H1 (cell line): ENCODE measurements at regions not wholly inside any gene's neighbourhood (a gene's known extent, or its start where the extent isn't known, plus 50 kb on each side); places are given as distances from the start of the nearest gene placed in this dataset.

Experiments used
- CTCF ChIA-PET: fragments of 300-600 bp; sonication (Branson Sonifier 250); formaldehyde crosslinking; loops from one replicate; lab custom pipeline; 2021; ENCODE audit not compliant: partially characterized antibody; lab: Charles Lee
- POLR2A ChIA-PET: fragments of 300-600 bp; sonication (Branson Sonifier 250); formaldehyde crosslinking; loops from one replicate; lab custom pipeline; 2021; ENCODE audit warnings: inconsistent platforms; ENCODE audit not compliant: partially characterized antibody; lab: Charles Lee
- DNase-seq, 2 experiments: peaks; one replicate each; pipeline versions ENCODE4 v3.0.0 to v3.0.0-alpha.2; 2010 to 2022; ENCODE audit warnings: low spot score in 2 of 2, low read depth in 1 of 2, mixed read lengths in 1 of 2
- FAIRE-seq: peaks from 2 replicates; lab custom pipeline; 2011; peaks lifted over from hg19 to GRCh38; lab: Jason Lieb, UNC
- H2AFZ ChIP-seq: 2 replicates; pipeline ENCODE4 v1.8.1; 2012; ENCODE audit warnings: low read length, inconsistent platforms
- H2AK5ac ChIP-seq: 2 replicates; pipeline ENCODE4 v1.6.1; 2013; ENCODE audit warnings: low read depth, low read length
- H2BK120ac ChIP-seq: replicated peaks from 2 replicates; pipeline ENCODE3; 2013; ENCODE audit warnings: low read depth, low read length, inconsistent platforms
- H2BK12ac ChIP-seq: 2 replicates; pipeline ENCODE4 v1.6.1; 2013; ENCODE audit warnings: low read depth, low read length
- H2BK15ac ChIP-seq: 2 replicates; pipeline ENCODE4 v1.6.1; 2013; ENCODE audit warnings: low read length
- H2BK20ac ChIP-seq: 2 replicates; pipeline ENCODE4 v1.6.1; 2013; ENCODE audit warnings: low read length
- H2BK5ac ChIP-seq: 2 replicates; pipeline ENCODE4 v1.6.1; 2013; ENCODE audit warnings: low read depth, low read length
- H3K14ac ChIP-seq: 2 replicates; pipeline ENCODE4 v1.6.1; 2013; ENCODE audit warnings: inconsistent platforms; ENCODE audit not compliant: insufficient read length
- H3K18ac ChIP-seq: 2 replicates; pipeline ENCODE4 v1.6.1; 2013; ENCODE audit warnings: low read length; ENCODE audit errors: extremely low read depth
- H3K23ac ChIP-seq: 2 replicates; pipeline ENCODE4 v1.6.1; 2013; ENCODE audit warnings: inconsistent platforms; ENCODE audit not compliant: insufficient read length
- H3K23me2 ChIP-seq: 2 replicates; pipeline ENCODE4 v1.6.1; 2013; ENCODE audit warnings: low read depth, low read length
- H3K27ac ChIP-seq: 2 replicates; pipeline ENCODE4 v1.6.1; 2011; ENCODE audit warnings: low read depth, low read length, inconsistent platforms
- H3K27me3 ChIP-seq, 4 experiments: replicated peaks in 1 of 4; 1 replicate in 1 of 4; 2 replicates in 3 of 4; pipeline versions ENCODE4 v1.6.1 to v1.8.1; 2011 to 2013; ENCODE audit warnings: low read length in 3 of 4, mild to moderate bottlenecking in 3 of 4, inconsistent platforms in 2 of 4, mixed read lengths in 2 of 4, moderate library complexity in 1 of 4; ENCODE audit not compliant: control insufficient read depth in 3 of 4, insufficient read depth in 3 of 4; ENCODE audit errors: extremely low read depth in 1 of 4
- H3K36me3 ChIP-seq, 4 experiments: 2 replicates each; pipeline versions ENCODE4 v1.6.1 to v1.8.1; 2011 to 2013; ENCODE audit warnings: mild to moderate bottlenecking in 4 of 4, low read length in 3 of 4, moderate library complexity in 2 of 4, control low read depth in 1 of 4, inconsistent platforms in 1 of 4; ENCODE audit not compliant: insufficient read depth in 4 of 4, control insufficient read depth in 2 of 4
- H3K4ac ChIP-seq: replicated peaks from 2 replicates; pipeline ENCODE3; 2013; ENCODE audit warnings: low read length, low read depth, mixed read lengths, inconsistent platforms; ENCODE audit not compliant: insufficient read length
- H3K4me1 ChIP-seq, 4 experiments: replicated peaks in 1 of 4; 1 replicate in 1 of 4; 2 replicates in 3 of 4; pipeline versions ENCODE4 v1.6.1 to v1.8.1; 2011 to 2013; ENCODE audit warnings: low read length in 3 of 4, inconsistent platforms in 2 of 4, mixed read lengths in 1 of 4; ENCODE audit not compliant: insufficient read depth in 4 of 4, control insufficient read depth in 3 of 4
- H3K4me2 ChIP-seq, 2 experiments: 2 replicates each; pipeline versions ENCODE4 v1.6.1 to v1.8.1; 2011 to 2013; ENCODE audit warnings: low read depth in 2 of 2, low read length in 2 of 2, control low read depth in 1 of 2, inconsistent platforms in 1 of 2, mild to moderate bottlenecking in 1 of 2; ENCODE audit not compliant: insufficient read depth in 1 of 2
- H3K4me3 ChIP-seq, 4 experiments: fragments of 200-600, 300-600 bp in 1 of 4; sonication (generic), shearing (Covaris generic), sonication (Bioruptor Twin) in 1 of 4; 2 replicates each; pipeline versions ENCODE4 v1.5.1 to v1.8.1; 2011 to 2016; ENCODE audit warnings: low read length in 4 of 4, low read depth in 3 of 4, control low read depth in 2 of 4, inconsistent platforms in 2 of 4, mild to moderate bottlenecking in 2 of 4, mixed read lengths in 1 of 4, moderate library complexity in 1 of 4; ENCODE audit not compliant: insufficient read depth in 2 of 4; ENCODE audit errors: extremely low read depth in 1 of 4
- H3K56ac ChIP-seq: replicated peaks from 2 replicates; pipeline ENCODE3; 2013; ENCODE audit warnings: low read depth, mild to moderate bottlenecking, mixed read lengths, low read length, inconsistent platforms; ENCODE audit not compliant: insufficient read length
- H3K79me1 ChIP-seq: 2 replicates; pipeline ENCODE4 v1.6.1; 2013; ENCODE audit warnings: low read depth, low read length, control low read depth
- H3K79me2 ChIP-seq, 2 experiments: 2 replicates each; pipeline versions ENCODE4 v1.6.1 to v1.8.1; 2012 to 2013; ENCODE audit warnings: low read length in 2 of 2, mild to moderate bottlenecking in 2 of 2, inconsistent platforms in 1 of 2; ENCODE audit not compliant: insufficient read depth in 2 of 2, control insufficient read depth in 1 of 2
- H3K9ac ChIP-seq, 4 experiments: replicated peaks in 1 of 4; 1 replicate in 1 of 4; 2 replicates in 3 of 4; pipeline versions ENCODE4 v1.6.1 to v1.8.1; 2011 to 2013; ENCODE audit warnings: low read depth in 3 of 4, low read length in 3 of 4, control low read depth in 2 of 4, mild to moderate bottlenecking in 2 of 4, moderate library complexity in 2 of 4, inconsistent platforms in 1 of 4; ENCODE audit errors: extremely low read depth in 1 of 4
- H3K9me3 ChIP-seq, 2 experiments: 2 replicates each; pipeline versions ENCODE4 v1.6.1 to v1.8.1; 2012 to 2013; ENCODE audit warnings: mild to moderate bottlenecking in 2 of 2, moderate library complexity in 2 of 2, control low read depth in 1 of 2, inconsistent platforms in 1 of 2, low read depth in 1 of 2, low read length in 1 of 2, mixed read lengths in 1 of 2; ENCODE audit not compliant: insufficient read depth in 2 of 2
- H4K20me1 ChIP-seq, 2 experiments: replicated peaks in 1 of 2; 2 replicates each; pipeline versions ENCODE3 to v1.8.1; 2011 to 2013; ENCODE audit warnings: inconsistent platforms in 2 of 2, low read length in 2 of 2, mild to moderate bottlenecking in 1 of 2; ENCODE audit not compliant: insufficient read depth in 2 of 2, control insufficient read depth in 1 of 2
- H4K5ac ChIP-seq: 2 replicates; pipeline ENCODE4 v1.6.1; 2013; ENCODE audit warnings: low read length, low read depth, mixed read lengths, inconsistent platforms; ENCODE audit not compliant: insufficient read length
- H4K8ac ChIP-seq: 2 replicates; pipeline ENCODE4 v1.8.0; 2013; ENCODE audit warnings: mild to moderate bottlenecking, moderate library complexity, low read length, inconsistent platforms; ENCODE audit not compliant: insufficient read depth; ENCODE audit errors: extremely low read depth
- H4K91ac ChIP-seq: replicated peaks from 2 replicates; pipeline ENCODE3; 2013; ENCODE audit warnings: low read length, mixed read lengths, inconsistent platforms; ENCODE audit not compliant: insufficient read length
- CBX8 ChIP-seq: fragments of 300-800, 300-1000 bp; sonication (generic); IDR thresholded peaks from 2 replicates; pipeline ENCODE4 v1.7.1; 2016; ENCODE audit warnings: low read depth, low read length, borderline replicate concordance
- CEBPB ChIP-seq: IDR thresholded peaks from 2 replicates; pipeline ENCODE4 v1.6.1; 2012; ENCODE audit warnings: low read depth, low read length
- GABPA ChIP-seq: IDR thresholded peaks from 2 replicates; pipeline ENCODE4 v1.6.1; 2011; ENCODE audit warnings: mild to moderate bottlenecking, low read length, moderate library complexity, borderline replicate concordance; ENCODE audit not compliant: insufficient read depth
- RXRA ChIP-seq: IDR thresholded peaks from 2 replicates; pipeline ENCODE4 v1.6.1; 2011; ENCODE audit warnings: low read depth, mild to moderate bottlenecking, low read length, moderate library complexity; ENCODE audit not compliant: insufficient read depth
- SP4 ChIP-seq: IDR thresholded peaks from 2 replicates; pipeline ENCODE4 v1.6.1; 2012; ENCODE audit warnings: low read length, inconsistent platforms
- WGBS, 2 experiments: shearing (Covaris generic) in 1 of 2; methylation state at CpG; one replicate each; pipeline versions ENCODE4 v1.1.6 to v1.1.7; 2013 to 2015; ENCODE audit warnings: low lambda C conversion rate in 2 of 2, mixed read lengths in 2 of 2, inconsistent platforms in 1 of 2, low coverage in 1 of 2, missing lambda C conversion rate in 1 of 2; ENCODE audit not compliant: insufficient replicate concordance in 2 of 2, insufficient coverage in 1 of 2, insufficient read length in 1 of 2; ENCODE audit errors: extremely low coverage in 1 of 2, missing lambda C conversion rate in 1 of 2; 5-methylcytosine and 5-hydroxymethylcytosine counted together
- TF ChIP-seq, protein P1 (sequence below): IDR thresholded peaks from 2 replicates; pipeline ENCODE4 v1.6.1; 2011; ENCODE audit warnings: low read depth, mild to moderate bottlenecking, low read length; ENCODE audit not compliant: insufficient read depth

DNA sequence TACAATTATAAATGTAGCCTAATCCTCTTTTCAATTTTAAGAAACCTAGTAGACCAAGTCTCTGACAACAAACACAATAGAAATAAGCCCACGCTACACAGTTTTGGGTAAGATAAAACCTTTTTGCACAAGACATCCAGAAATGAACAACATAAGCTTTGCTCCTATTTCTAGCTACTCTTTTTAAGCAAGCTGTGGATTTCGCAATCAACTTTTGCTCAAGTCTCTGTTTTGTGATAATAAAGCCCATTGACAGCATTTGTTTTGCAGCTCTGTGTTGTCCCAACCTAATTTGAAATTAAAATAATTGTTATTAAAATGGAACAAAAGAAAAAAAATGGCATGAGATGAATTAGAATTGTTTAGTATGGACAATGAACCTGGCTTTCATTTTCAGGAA is 287.9 kb upstream of the PUDP start:
- H2BK20ac ChIP-seq = no peak overlapping the region
- H2AK5ac ChIP-seq = no peak overlapping the region
- no peak for DNase-seq
- H3K18ac ChIP-seq = no peak overlapping the region
- no peak overlapping the region for H3K9ac ChIP-seq
- no peak overlapping the region for H2BK5ac ChIP-seq
- no peaks in the 10 kb centered on the region; the same call in 1 of the 2 replicates for H3K23me2 ChIP-seq
- H4K91ac ChIP-seq = no peak overlapping the region
- H2BK15ac ChIP-seq = no peak overlapping the region
- 90% methylated on average over 2 of the region's 2 CpGs; no CpG with 5 or more reads in 1 of the 2 experiments for WGBS, 2 experiments
- H3K23ac ChIP-seq = no peak overlapping the region
- no peaks in the 10 kb centered on the region for H3K79me2 ChIP-seq
- TF ChIP-seq GABPA = no peak
- peak; percentile 70; the same call in 1 of the 2 replicates for TF ChIP-seq CEBPB
- no peak for TF ChIP-seq SP4
- TF ChIP-seq, protein P1, sequence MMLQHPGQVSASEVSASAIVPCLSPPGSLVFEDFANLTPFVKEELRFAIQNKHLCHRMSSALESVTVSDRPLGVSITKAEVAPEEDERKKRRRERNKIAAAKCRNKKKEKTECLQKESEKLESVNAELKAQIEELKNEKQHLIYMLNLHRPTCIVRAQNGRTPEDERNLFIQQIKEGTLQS = no peak
- no peak for TF ChIP-seq RXRA
- TF ChIP-seq CBX8 = no peak
- H3K36me3 ChIP-seq = no peaks in the 10 kb centered on the region
- no peak overlapping the region for H3K27ac ChIP-seq
- FAIRE-seq = no peak
- no peak overlapping the region for H4K5ac ChIP-seq
- ChIA-PET CTCF (no interaction called here), POLR2A (no interaction called here)
- H3K4me3 ChIP-seq = no peak overlapping the region
- H3K79me1 ChIP-seq = no peaks in the 10 kb centered on the region
- H3K27me3 ChIP-seq = no peaks in the 10 kb centered on the region
- H3K4me2 ChIP-seq = no peak overlapping the region
- H3K4ac ChIP-seq = no peak overlapping the region
- no peaks in the 10 kb centered on the region for H4K20me1 ChIP-seq
- H4K8ac ChIP-seq = no peak overlapping the region
- no peak overlapping the region for H3K14ac ChIP-seq
- H3K9me3 ChIP-seq = no peaks in the 10 kb centered on the region
- no peak overlapping the region for H2AFZ ChIP-seq
- no peak overlapping the region for H2BK12ac ChIP-seq
- H2BK120ac ChIP-seq = no peak overlapping the region
- H3K4me1 ChIP-seq = peaks cover 0 to 4% (median 0%) of the 10 kb centered on the region in 4 experiments; a peak in 1 of 7 replicates
- no peak overlapping the region for H3K56ac ChIP-seq
